Lower leg skin (tissue), 3 donors: ENCODE measurements at regions not wholly inside any gene's neighbourhood (a gene's known extent, or its start where the extent isn't known, plus 50 kb on each side); places are given as distances from the start of the nearest gene placed in this dataset.

Experiments used
- CTCF ChIP-seq, 3 donors: fragments of 450-650 bp; IDR thresholded peaks; one replicate each; pipeline ENCODE4 v1.5.1; 2016; ENCODE audit warnings: antibody characterized with exemption in 3 of 3, mild to moderate bottlenecking in 3 of 3, moderate library complexity in 2 of 3
- POLR2A ChIP-seq, 2 donors: fragments of 450-650 bp; IDR thresholded peaks; one replicate each; pipeline ENCODE4 v1.6.1; 2016 to 2017; ENCODE audit warnings: antibody characterized with exemption in 2 of 2, mild to moderate bottlenecking in 1 of 2, moderate library complexity in 1 of 2

- TF ChIP-seq POLR2A (IDR thresholded peaks at IDR 0.05) (no peak), CTCF (IDR thresholded peaks at IDR 0.05) (no peak)
These were observed 190.2 kb upstream of the GATA6 start for GRCh38 chr18:21979171-21979560.
